GM18873 (cell line): ENCODE measurements at regions not wholly inside any gene's neighbourhood (a gene's known extent, or its start where the extent isn't known, plus 50 kb on each side); places are given as distances from the start of the nearest gene placed in this dataset.

ENCODE experiments used
- ATAC-seq: cut with Tn5 transposase; IDR thresholded peaks from one replicate; pipeline ENCODE4 v1.9.1; 2021; ENCODE audit warnings: mild to moderate bottlenecking, moderate library complexity, moderate number of reproducible peaks; ENCODE audit not compliant: unreplicated experiment, low FRiP score

- ATAC-seq = no peak
Observed at GRCh38 chr5:171623107-171623506, 162.5 kb upstream of the SMIM23 start.

GRCh38 chr5:171623551-171624097 lies 162.0 kb upstream of the SMIM23 start:
- ATAC-seq = no peak

GRCh38 chr5:171624396-171624795 lies 161.2 kb upstream of the SMIM23 start:
- no peak for ATAC-seq

GRCh38 chr5:171625646-171626045 lies 160.0 kb upstream of the SMIM23 start:
- ATAC-seq = no peak

GRCh38 chr5:171627936-171628632 lies 157.5 kb upstream of the SMIM23 start:
- ATAC-seq = no peak

- ATAC-seq = no peak
Observed at GRCh38 chr5:171628633-171628974, 157.0 kb upstream of the SMIM23 start.

- ATAC-seq = no peak
Observed at GRCh38 chr5:171629221-171629620, 156.4 kb upstream of the SMIM23 start.

GRCh38 chr5:171629628-171630349 lies 155.8 kb upstream of the SMIM23 start:
- no peak for ATAC-seq

GRCh38 chr5:171630350-171631065 lies 155.1 kb upstream of the SMIM23 start:
- ATAC-seq = no peak

- no peak for ATAC-seq
Observed at GRCh38 chr5:171632616-171633015, 153.0 kb upstream of the SMIM23 start.

- no peak for ATAC-seq
Observed at GRCh38 chr5:171633776-171634470, 151.7 kb upstream of the SMIM23 start.

- ATAC-seq = no peak
Observed at GRCh38 chr5:171634511-171634910, 151.1 kb upstream of the SMIM23 start.

- ATAC-seq = no peak
Observed at GRCh38 chr5:171635028-171635427, 150.6 kb upstream of the SMIM23 start.

- no peak for ATAC-seq
Observed at GRCh38 chr5:171635561-171636245, 149.9 kb upstream of the SMIM23 start.

- no peak for ATAC-seq
Observed at GRCh38 chr5:171637811-171638210, 147.8 kb upstream of the SMIM23 start.

GRCh38 chr5:171639205-171639621 lies 146.4 kb upstream of the SMIM23 start:
- no peak for ATAC-seq

GRCh38 chr5:171639966-171640365 lies 145.7 kb upstream of the SMIM23 start:
- ATAC-seq = no peak

GRCh38 chr5:171640480-171640879 lies 145.1 kb upstream of the SMIM23 start:
- ATAC-seq = no peak

GRCh38 chr5:171641891-171642290 lies 143.7 kb upstream of the SMIM23 start:
- ATAC-seq = no peak

GRCh38 chr5:171642894-171643293 lies 142.7 kb upstream of the SMIM23 start:
- ATAC-seq = no peak
